Embryonic facial prominence (tissue), 1 donor: ENCODE measurements at regions not wholly inside any gene's neighbourhood (a gene's known extent, or its start where the extent isn't known, plus 50 kb on each side); places are given as distances from the start of the nearest gene placed in this dataset.
"Not testable (repeated sequence)": the region's sequence is repeated elsewhere in the genome, so short reads cannot be mapped to it uniquely, and the experiment has no call there.

Experiments
- DNase-seq: peaks from one replicate; pipeline ENCODE4 v3.0.0-alpha.2; 2016; ENCODE audit errors: extremely low spot score

- DNase-seq = no peak
Measured at GRCh38 chr11:42727879-42728278, 583.9 kb upstream of the API5 start.

- DNase-seq = no peak
Measured at GRCh38 chr11:42762348-42762747, 549.4 kb upstream of the API5 start.

- no peak for DNase-seq
Measured at GRCh38 chr11:42764936-42765335, 546.9 kb upstream of the API5 start.

- no peak for DNase-seq
Measured at GRCh38 chr11:42768576-42768975, 543.2 kb upstream of the API5 start.

GRCh38 chr11:42770444-42771065 is 541.2 kb upstream of the API5 start:
- no peak for DNase-seq

- no peak for DNase-seq
Measured at GRCh38 chr11:42772886-42773285, 538.9 kb upstream of the API5 start.

- DNase-seq = no peak
Measured at GRCh38 chr11:42773729-42774128, 538.1 kb upstream of the API5 start.

- no peak for DNase-seq
Measured at GRCh38 chr11:42774567-42774966, 537.2 kb upstream of the API5 start.

- DNase-seq = no peak
Measured at GRCh38 chr11:42777776-42778175, 534.0 kb upstream of the API5 start.

GRCh38 chr11:42778193-42778592 is 533.6 kb upstream of the API5 start:
- DNase-seq = no peak

- DNase-seq = no peak
Measured at GRCh38 chr11:42779555-42779954, 532.2 kb upstream of the API5 start.

GRCh38 chr11:42786981-42787380 is 524.8 kb upstream of the API5 start:
- DNase-seq = no peak

- not testable (repeated sequence) for DNase-seq
Measured at GRCh38 chr11:42795483-42795882, 516.3 kb upstream of the API5 start.

- DNase-seq = no peak
Measured at GRCh38 chr11:42800041-42800440, 511.8 kb upstream of the API5 start.

GRCh38 chr11:42802201-42802899 is 509.4 kb upstream of the API5 start:
- no peak for DNase-seq

GRCh38 chr11:42806191-42806590 is 505.6 kb upstream of the API5 start:
- no peak for DNase-seq

- DNase-seq = no peak
Measured at GRCh38 chr11:42812361-42812760, 499.4 kb upstream of the API5 start.

GRCh38 chr11:42812960-42813359 is 498.8 kb upstream of the API5 start:
- no peak for DNase-seq

- no peak for DNase-seq
Measured at GRCh38 chr11:42816471-42816870, 495.3 kb upstream of the API5 start.

GRCh38 chr11:42819126-42819525 is 492.7 kb upstream of the API5 start:
- no peak for DNase-seq

- not testable (repeated sequence) for DNase-seq
Measured at GRCh38 chr11:42822188-42822587, 489.6 kb upstream of the API5 start.

- no peak for DNase-seq
Measured at GRCh38 chr11:42823546-42823945, 488.2 kb upstream of the API5 start.

GRCh38 chr11:42824067-42824466 is 487.7 kb upstream of the API5 start:
- DNase-seq = no peak

- no peak for DNase-seq
Measured at GRCh38 chr11:42825598-42825997, 486.2 kb upstream of the API5 start.
